OCI-LY1 (cell line): ENCODE measurements at regions not wholly inside any gene's neighbourhood (a gene's known extent, or its start where the extent isn't known, plus 50 kb on each side); places are given as distances from the start of the nearest gene placed in this dataset.

ENCODE experiments used
- CTCF ChIP-seq: fragments of 200-600 bp; sonication (generic), shearing (Covaris generic); IDR thresholded peaks from 2 replicates; pipeline ENCODE4 v1.5.1; 2017; ENCODE audit warnings: mild to moderate bottlenecking, antibody characterized with exemption, low read length, moderate library complexity, mixed read lengths
- EZH2 ChIP-seq: fragments of 200-600 bp; sonication (generic), shearing (Covaris generic); IDR thresholded peaks from 2 replicates; pipeline ENCODE4 v1.8.0; 2017; ENCODE audit warnings: borderline replicate concordance, mixed run types, mild to moderate bottlenecking, antibody characterized with exemption, low read length, moderate library complexity, mixed read lengths

- TF ChIP-seq CTCF (no peak), EZH2 (no peak)
Measured at GRCh38 chr6:156633291-156633690, 143.9 kb upstream of the ARID1B start.
